GM21447 (cell line): ENCODE measurements at regions not wholly inside any gene's neighbourhood (a gene's known extent, or its start where the extent isn't known, plus 50 kb on each side); places are given as distances from the start of the nearest gene placed in this dataset.
A peak's percentile ranks its signal among the peaks of the same experiment; 100 is the strongest.
"Not testable (repeated sequence)": the region's sequence is repeated elsewhere in the genome, so short reads cannot be mapped to it uniquely, and the experiment has no call there.

Source experiments
- ATAC-seq: cut with Tn5 transposase; IDR thresholded peaks from one replicate; pipeline ENCODE4 v1.9.1; 2021; ENCODE audit not compliant: unreplicated experiment

DNA sequence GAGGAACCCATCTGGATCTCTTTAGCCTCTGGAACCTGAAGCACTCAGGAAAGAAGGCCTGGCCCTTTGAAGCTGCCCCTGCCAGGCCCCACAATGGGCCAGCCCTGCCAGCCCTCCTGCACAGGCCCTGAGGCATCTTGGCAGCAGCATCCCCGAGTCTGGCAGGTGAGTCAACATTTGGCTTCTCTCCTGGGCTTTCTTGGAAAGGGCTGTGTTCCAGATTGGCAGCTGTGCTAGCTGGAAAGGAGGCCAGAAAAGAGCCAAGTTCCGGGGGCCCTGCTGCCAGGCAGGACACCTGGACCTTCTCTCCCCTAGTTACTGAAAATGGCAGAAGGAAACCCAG lies 187.2 kb downstream of the SHQ1 start:
- ATAC-seq: no peak

GRCh38 chr3:72660270-72661114 lies 187.8 kb downstream of the SHQ1 start:
- ATAC-seq: no peak

DNA sequence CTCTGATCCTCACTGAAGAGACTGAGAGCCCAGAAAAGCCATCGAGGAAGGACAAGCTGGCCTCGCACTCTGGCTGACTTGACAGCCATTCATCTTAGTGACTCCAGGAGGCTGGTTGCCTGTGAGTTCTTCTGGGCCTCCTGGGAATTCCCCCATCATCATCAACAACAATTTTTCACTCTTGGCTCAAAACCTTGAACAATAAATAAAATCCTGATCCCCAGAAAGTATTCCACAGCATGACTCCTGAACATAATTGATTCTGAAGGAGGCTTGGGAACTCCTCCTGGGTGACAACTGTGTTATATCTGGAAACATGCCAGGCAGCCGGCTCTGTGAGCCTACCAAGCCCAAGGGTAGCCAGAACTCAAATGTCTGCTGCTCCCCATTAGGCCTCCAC lies 188.6 kb downstream of the SHQ1 start:
- ATAC-seq: no peak

DNA sequence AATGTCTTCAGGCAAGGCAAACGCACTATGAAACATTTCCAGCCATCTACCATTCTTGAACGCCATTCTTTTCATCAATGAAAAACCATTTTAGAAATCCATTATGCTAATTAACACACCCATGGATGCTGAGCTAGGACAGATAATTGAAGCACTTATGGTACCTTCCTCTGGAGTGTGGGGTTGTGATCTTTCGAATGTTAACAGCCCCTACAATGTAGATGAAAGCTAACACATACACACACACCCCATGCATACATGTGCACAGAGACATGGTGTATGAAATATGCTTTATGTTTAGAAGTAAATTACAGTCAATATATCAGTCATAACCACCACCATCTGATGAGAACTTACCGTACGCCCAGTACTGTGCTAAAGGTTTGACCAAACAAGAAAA lies 189.1 kb downstream of the SHQ1 start:
- no peak for ATAC-seq

DNA sequence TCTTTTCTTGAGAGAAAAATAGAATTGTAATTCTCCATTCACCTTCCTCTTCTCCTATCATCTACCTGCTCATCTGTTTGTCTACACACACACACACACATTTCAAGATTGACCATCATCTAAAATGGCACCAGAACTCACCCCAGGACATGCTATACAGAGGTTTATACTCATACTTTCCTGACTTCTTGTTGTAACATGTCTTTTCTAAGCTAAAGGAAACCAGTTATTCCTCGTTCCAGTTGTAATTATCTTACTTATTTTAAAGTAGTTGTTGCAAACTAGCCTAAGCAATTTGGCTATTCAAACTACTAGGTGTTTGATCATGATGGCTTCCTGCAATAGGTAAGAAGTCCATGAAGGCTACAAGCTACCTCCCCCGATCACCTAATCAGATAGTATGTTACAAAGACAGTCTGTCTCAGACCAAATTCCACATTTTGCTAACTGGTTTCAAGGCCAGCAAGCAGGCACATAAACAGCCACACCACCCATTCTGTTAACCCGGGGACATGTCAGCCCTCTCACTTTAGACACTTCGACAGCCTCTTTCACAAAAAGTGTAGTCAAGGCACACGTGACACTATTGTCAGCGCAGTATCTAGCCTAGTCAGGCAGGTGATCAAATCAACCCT lies 189.7 kb downstream of the SHQ1 start:
- no peak for ATAC-seq

DNA sequence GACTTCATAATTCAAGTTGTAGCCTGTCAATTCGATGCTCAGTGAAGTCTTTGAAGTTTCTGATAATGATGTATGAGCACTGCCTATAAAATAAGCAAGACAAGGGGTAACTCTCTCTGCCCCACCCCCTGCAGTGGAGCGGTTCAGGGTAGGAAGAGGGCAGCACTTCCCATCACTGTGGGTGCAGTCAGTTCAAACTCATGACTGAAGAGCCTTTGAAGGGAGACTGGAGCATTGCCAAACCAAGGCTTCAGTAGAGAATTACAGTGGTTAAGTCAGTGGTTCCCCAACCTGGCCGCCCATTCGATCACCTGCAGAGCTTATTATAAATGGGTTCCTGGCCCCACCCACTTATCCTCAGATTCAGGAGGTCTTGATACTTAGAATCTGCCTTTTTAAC lies 190.6 kb downstream of the SHQ1 start:
- ATAC-seq: peak; percentile 55

DNA sequence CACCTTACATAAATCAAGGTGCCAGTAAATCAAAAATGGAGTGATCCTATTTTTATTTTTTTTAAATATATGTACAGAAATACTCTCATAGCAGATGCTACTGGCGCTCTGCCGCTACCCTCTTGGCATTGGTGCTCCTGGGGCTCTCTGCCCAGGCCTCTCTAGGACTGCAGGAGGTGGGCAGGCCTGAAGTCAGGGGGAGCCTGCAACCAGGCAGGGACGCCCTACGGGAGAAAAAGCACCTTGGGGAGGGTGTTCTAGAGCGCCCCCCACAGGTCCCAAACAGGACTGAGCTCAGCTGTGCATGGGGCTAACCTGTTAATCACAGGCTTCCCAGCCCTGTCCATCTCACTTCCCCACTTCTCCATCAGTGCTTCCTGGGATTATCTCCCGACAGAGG lies 192.5 kb downstream of the SHQ1 start:
- no peak for ATAC-seq

- no peak for ATAC-seq
Observed at GRCh38 chr3:72655131-72655551, 193.1 kb downstream of the SHQ1 start.

GRCh38 chr3:72652395-72652794 lies 195.8 kb downstream of the SHQ1 start:
- no peak for ATAC-seq

GRCh38 chr3:72651498-72651897 lies 196.7 kb downstream of the SHQ1 start:
- ATAC-seq: no peak

- ATAC-seq: no peak
Observed at GRCh38 chr3:72646263-72646662, 202.0 kb downstream of the SHQ1 start.

GRCh38 chr3:72643635-72644034 lies 204.6 kb downstream of the SHQ1 start:
- not testable (repeated sequence) for ATAC-seq

GRCh38 chr3:72641684-72642083 lies 206.6 kb downstream of the SHQ1 start:
- ATAC-seq: no peak

- no peak for ATAC-seq
Observed at GRCh38 chr3:72641072-72641471, 207.2 kb downstream of the SHQ1 start.

GRCh38 chr3:72636969-72637597 lies 211.2 kb downstream of the SHQ1 start:
- ATAC-seq: no peak

- no peak for ATAC-seq
Observed at GRCh38 chr3:72635551-72635950, 212.7 kb downstream of the SHQ1 start.

GRCh38 chr3:72634128-72634527 lies 214.1 kb downstream of the SHQ1 start:
- no peak for ATAC-seq

- ATAC-seq: no peak
Observed at GRCh38 chr3:72633534-72633933, 214.7 kb downstream of the SHQ1 start.

DNA sequence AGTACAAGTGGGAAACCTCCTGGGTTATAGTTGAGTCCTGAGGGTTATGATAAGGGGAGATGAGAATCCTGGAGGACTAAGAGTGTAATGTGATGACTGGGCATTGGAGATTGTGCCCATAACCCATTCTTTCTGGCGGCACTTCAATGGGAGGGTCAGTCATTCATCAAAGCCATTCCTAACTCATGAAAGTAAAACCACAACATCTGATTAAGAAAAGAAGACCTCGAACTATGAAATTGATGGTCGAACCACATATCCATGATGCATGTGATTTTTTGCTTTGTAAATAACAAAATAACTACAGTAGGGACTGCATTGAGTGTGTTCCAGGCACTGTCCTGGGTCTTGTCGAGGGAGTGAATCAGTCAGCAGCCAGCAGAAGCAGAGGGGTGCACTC lies 215.1 kb downstream of the SHQ1 start:
- no peak for ATAC-seq

GRCh38 chr3:72632129-72632528 lies 216.1 kb downstream of the SHQ1 start:
- no peak for ATAC-seq

DNA sequence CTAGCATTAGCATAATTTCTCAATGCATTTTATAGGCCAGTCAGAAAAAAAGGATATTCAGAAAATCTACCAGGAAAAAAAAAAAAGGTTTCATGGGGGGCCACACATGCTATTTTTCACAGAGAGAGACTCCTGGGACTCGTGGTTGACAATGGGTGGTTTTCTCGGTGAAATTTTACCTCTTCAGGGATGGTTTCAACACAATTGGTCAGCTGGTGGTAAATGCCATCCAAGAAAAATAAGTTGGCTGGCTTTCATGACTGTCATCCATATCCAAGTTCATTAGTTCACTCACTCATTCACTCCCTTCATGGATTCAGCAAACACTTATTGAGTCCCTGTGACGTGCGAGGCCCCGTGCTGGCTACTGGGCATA lies 217.3 kb downstream of the SHQ1 start:
- ATAC-seq: no peak

GRCh38 chr3:72630327-72630968 lies 217.8 kb downstream of the SHQ1 start:
- ATAC-seq: no peak
